ENCODE measurements at regions not wholly inside any gene's neighbourhood (a gene's known extent, or its start where the extent isn't known, plus 50 kb on each side); places are given as distances from the start of the nearest gene placed in this dataset.

- TF ChIP-seq, protein P1, sequence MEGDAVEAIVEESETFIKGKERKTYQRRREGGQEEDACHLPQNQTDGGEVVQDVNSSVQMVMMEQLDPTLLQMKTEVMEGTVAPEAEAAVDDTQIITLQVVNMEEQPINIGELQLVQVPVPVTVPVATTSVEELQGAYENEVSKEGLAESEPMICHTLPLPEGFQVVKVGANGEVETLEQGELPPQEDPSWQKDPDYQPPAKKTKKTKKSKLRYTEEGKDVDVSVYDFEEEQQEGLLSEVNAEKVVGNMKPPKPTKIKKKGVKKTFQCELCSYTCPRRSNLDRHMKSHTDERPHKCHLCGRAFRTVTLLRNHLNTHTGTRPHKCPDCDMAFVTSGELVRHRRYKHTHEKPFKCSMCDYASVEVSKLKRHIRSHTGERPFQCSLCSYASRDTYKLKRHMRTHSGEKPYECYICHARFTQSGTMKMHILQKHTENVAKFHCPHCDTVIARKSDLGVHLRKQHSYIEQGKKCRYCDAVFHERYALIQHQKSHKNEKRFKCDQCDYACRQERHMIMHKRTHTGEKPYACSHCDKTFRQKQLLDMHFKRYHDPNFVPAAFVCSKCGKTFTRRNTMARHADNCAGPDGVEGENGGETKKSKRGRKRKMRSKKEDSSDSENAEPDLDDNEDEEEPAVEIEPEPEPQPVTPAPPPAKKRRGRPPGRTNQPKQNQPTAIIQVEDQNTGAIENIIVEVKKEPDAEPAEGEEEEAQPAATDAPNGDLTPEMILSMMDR (IDR thresholded peaks at IDR 0.05): no peak
- TF ChIP-seq POLR2A (IDR thresholded peaks at IDR 0.05): no peak
Measured at GRCh38 chr16:76059701-76060100, 217.5 kb upstream of the CNTNAP4 start.
